ENCODE measurements at regions not wholly inside any gene's neighbourhood (a gene's known extent, or its start where the extent isn't known, plus 50 kb on each side); places are given as distances from the start of the nearest gene placed in this dataset.

GRCh38 chr21:19608101-19608621, 1204.6 kb upstream of the TMPRSS15 start:
- Histone ChIP-seq H3K4me1 (no peaks in the 10 kb centered on the region), H3K27ac (no peak overlapping the region), H3K4me3 (no peak overlapping the region), H3K27me3 (no peaks in the 10 kb centered on the region), H3K36me3 (no peaks in the 10 kb centered on the region), H3K9me3 (no peaks in the 10 kb centered on the region)
- 16 to 29% methylated on average over 4 of the region's 4 CpGs for WGBS, 2 donors
- TF ChIP-seq, protein P1, sequence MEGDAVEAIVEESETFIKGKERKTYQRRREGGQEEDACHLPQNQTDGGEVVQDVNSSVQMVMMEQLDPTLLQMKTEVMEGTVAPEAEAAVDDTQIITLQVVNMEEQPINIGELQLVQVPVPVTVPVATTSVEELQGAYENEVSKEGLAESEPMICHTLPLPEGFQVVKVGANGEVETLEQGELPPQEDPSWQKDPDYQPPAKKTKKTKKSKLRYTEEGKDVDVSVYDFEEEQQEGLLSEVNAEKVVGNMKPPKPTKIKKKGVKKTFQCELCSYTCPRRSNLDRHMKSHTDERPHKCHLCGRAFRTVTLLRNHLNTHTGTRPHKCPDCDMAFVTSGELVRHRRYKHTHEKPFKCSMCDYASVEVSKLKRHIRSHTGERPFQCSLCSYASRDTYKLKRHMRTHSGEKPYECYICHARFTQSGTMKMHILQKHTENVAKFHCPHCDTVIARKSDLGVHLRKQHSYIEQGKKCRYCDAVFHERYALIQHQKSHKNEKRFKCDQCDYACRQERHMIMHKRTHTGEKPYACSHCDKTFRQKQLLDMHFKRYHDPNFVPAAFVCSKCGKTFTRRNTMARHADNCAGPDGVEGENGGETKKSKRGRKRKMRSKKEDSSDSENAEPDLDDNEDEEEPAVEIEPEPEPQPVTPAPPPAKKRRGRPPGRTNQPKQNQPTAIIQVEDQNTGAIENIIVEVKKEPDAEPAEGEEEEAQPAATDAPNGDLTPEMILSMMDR (IDR thresholded peaks at IDR 0.05) = no peak
- no peak for ATAC-seq
- intact Hi-C loops (cut with DNase I) = no loop called here
- DNase-seq = no peak

DNA sequence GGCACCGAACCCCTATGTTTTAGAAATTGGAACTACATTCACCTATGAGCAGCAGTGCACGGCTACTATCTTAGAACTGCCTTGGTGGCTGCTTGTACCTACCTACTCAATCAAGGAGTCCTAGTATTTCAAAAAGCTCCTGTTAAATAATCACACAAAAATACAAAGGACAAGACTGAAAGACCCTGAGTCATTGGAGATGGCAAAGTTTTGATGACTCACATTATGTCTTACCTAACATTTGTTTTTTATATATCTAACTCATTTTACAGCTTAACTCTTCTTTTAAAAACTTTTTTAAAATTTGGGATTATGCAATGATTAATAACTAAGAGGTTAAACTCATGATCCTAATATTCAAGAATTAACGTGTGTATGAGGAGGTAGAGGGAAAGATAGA, 1206.0 kb upstream of the TMPRSS15 start:
- WGBS, 2 donors = 72 to 75% methylated on average over 3 of the region's 3 CpGs

GRCh38 chr21:19621837-19622496, 1218.4 kb upstream of the TMPRSS15 start:
- Histone ChIP-seq H3K4me3 (no peak overlapping the region), H3K27ac (no peak overlapping the region), H3K4me1 (no peaks in the 10 kb centered on the region), H3K27me3 (no peaks in the 10 kb centered on the region), H3K36me3 (no peaks in the 10 kb centered on the region), H3K9me3 (peaks cover 0 to 8% (median 0%) of the 10 kb centered on the region in 11 donors)
- TF ChIP-seq, protein P1 (IDR thresholded peaks at IDR 0.05) = no peak
- 72 to 84% methylated on average over 2 of the region's 2 CpGs for WGBS, 2 donors
- intact Hi-C loops (cut with DNase I) = no loop called here
- ATAC-seq (no peak), DNase-seq (no peak)

More for the DNA sequence above, 1206.0 kb upstream of the TMPRSS15 start:
- Histone ChIP-seq H3K4me3 (no peak overlapping the region), H3K27me3 (no peaks in the 10 kb centered on the region), H3K27ac (no peak overlapping the region), H3K4me1 (no peaks in the 10 kb centered on the region), H3K36me3 (no peaks in the 10 kb centered on the region), H3K9me3 (no peaks in the 10 kb centered on the region)
- ATAC-seq (no peak), DNase-seq (no peak)
- intact Hi-C loops (cut with DNase I) = no loop called here
- TF ChIP-seq, protein P1 (IDR thresholded peaks at IDR 0.05) = no peak

DNA sequence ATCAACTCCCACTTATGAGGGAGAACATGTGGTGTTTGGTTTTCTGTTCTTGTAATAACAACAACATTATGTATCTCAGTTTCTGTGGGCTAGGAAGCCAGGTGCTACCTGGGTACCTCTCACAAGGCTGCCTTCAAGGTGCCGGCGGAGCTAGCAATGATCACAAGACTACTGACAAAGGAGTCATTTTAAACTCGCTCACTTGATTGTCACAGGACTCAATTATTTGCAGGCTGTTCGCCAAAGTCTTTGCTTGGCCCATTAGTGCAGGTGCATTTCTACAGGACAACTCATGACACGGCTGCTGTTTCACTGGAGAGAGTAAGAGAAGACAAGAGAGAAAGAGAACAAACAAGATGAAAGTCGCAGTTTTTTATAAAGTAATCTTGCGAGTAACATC, 1237.4 kb upstream of the TMPRSS15 start:
- H3K4me3 ChIP-seq = no peak overlapping the region
- H3K27me3 ChIP-seq = no peaks in the 10 kb centered on the region
- no peak for DNase-seq
- H3K27ac ChIP-seq = no peak overlapping the region
- no peaks in the 10 kb centered on the region for H3K4me1 ChIP-seq
- no peaks in the 10 kb centered on the region for H3K36me3 ChIP-seq
- TF ChIP-seq, protein P1 (IDR thresholded peaks at IDR 0.05) = no peak
- intact Hi-C loops (cut with DNase I) = no loop called here
- ATAC-seq = no peak
- WGBS, 2 donors = 90 to 93% methylated on average over 7 of the region's 7 CpGs
- peaks cover 0 to 13% (median 0%) of the 10 kb centered on the region in 11 donors for H3K9me3 ChIP-seq
